Fibroblast of lung (primary cell): ENCODE measurements at regions not wholly inside any gene's neighbourhood (a gene's known extent, or its start where the extent isn't known, plus 50 kb on each side); places are given as distances from the start of the nearest gene placed in this dataset.

Experiments used
- DNase-seq, 2 donors: peaks; one replicate each; pipeline versions ENCODE4 v3.0.0 to v3.0.0-alpha.2; 2010; ENCODE audit warnings: low read depth in 2 of 2
- H2AFZ ChIP-seq: 2 replicates; pipeline ENCODE4 v1.5.1; 2012; ENCODE audit warnings: low read length, control low read depth, inconsistent platforms
- H3K27ac ChIP-seq: 2 replicates; pipeline ENCODE4 v1.5.1; 2011; ENCODE audit warnings: low read length, control low read depth; ENCODE audit not compliant: insufficient read depth
- H3K27me3 ChIP-seq: 2 replicates; pipeline ENCODE4 v1.5.1; 2011; ENCODE audit warnings: mild to moderate bottlenecking, low read length; ENCODE audit not compliant: control insufficient read depth, insufficient read depth
- H3K36me3 ChIP-seq: 2 replicates; pipeline ENCODE4 v1.5.1; 2011; ENCODE audit warnings: low read length; ENCODE audit not compliant: control insufficient read depth, insufficient read depth
- H3K4me1 ChIP-seq: 2 replicates; pipeline ENCODE4 v1.5.1; 2011; ENCODE audit warnings: low read length; ENCODE audit not compliant: control insufficient read depth, insufficient read depth; ENCODE audit errors: extremely low read depth
- H3K4me2 ChIP-seq: 2 replicates; pipeline ENCODE4 v1.5.1; 2011; ENCODE audit warnings: low read length, control low read depth; ENCODE audit not compliant: insufficient read depth; ENCODE audit errors: extremely low read depth
- H3K4me3 ChIP-seq, 4 experiments: fragments of 200-600 bp in 1 of 4; sonication (generic) in 1 of 4; replicated peaks in 1 of 4; 2 replicates each; pipeline ENCODE4 v1.5.1; 2011 to 2016; ENCODE audit warnings: low read length in 4 of 4, low read depth in 3 of 4, mild to moderate bottlenecking in 3 of 4, control low read depth in 2 of 4, inconsistent platforms in 1 of 4, mixed read lengths in 1 of 4; ENCODE audit not compliant: insufficient read depth in 1 of 4; ENCODE audit errors: control extremely low read depth in 1 of 4
- H3K79me2 ChIP-seq: 2 replicates; pipeline ENCODE4 v1.5.1; 2012; ENCODE audit warnings: mild to moderate bottlenecking, low read length, inconsistent platforms; ENCODE audit not compliant: control insufficient read depth, insufficient read depth
- H3K9ac ChIP-seq: 2 replicates; pipeline ENCODE4 v1.5.1; 2011; ENCODE audit warnings: mild to moderate bottlenecking, low read length, control low read depth; ENCODE audit not compliant: insufficient read depth
- H3K9me3 ChIP-seq: 2 replicates; pipeline ENCODE4 v1.5.1; 2012; ENCODE audit warnings: low read depth, low read length; ENCODE audit not compliant: control insufficient read depth, insufficient read depth
- H4K20me1 ChIP-seq: 2 replicates; pipeline ENCODE4 v1.5.1; 2011; ENCODE audit warnings: low read length; ENCODE audit not compliant: control insufficient read depth, insufficient read depth; ENCODE audit errors: extremely low read depth
- CTCF ChIP-seq, 2 donors: IDR thresholded peaks in 1 of 2; conservative IDR thresholded peaks in 1 of 2; 1 replicate in 1 of 2; 2 replicates in 1 of 2; pipeline ENCODE4 v1.5.1; 2011 to 2012; ENCODE audit warnings: low read length in 2 of 2, control low read depth in 1 of 2, inconsistent platforms in 1 of 2, low read depth in 1 of 2, mild to moderate bottlenecking in 1 of 2
- EZH2 ChIP-seq: IDR thresholded peaks from 2 replicates; pipeline ENCODE4 v1.5.1; 2012; ENCODE audit warnings: low read length, control low read depth, mild to moderate bottlenecking; ENCODE audit errors: missing control alignments

DNA sequence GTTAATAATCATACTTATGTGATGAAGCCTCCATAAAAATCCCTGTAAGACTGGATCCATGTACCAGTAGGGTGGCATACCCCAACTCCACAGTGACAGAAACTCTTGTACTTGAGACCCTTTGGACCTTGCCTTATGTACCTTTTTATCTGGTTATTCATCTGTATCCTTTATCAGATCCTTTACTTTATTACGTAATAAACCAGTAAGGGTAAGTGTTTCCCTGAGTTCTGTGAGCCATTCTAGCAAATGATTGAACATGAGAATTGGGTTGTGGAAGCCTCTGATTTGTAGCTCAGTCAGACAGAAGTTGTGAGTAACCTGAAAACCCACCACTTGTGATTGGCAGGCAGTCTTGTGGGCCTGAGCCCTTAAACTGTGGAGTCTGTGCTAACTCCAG, 229.7 kb downstream of the FOXA2 start:
- no peaks in the 10 kb centered on the region for H3K36me3 ChIP-seq
- no peaks in the 10 kb centered on the region for H3K79me2 ChIP-seq
- no peak overlapping the region for H3K27ac ChIP-seq
- H3K4me3 ChIP-seq: no peak overlapping the region
- no peaks in the 10 kb centered on the region for H4K20me1 ChIP-seq
- no peak overlapping the region for H3K9ac ChIP-seq
- no peak for TF ChIP-seq EZH2
- TF ChIP-seq CTCF (conservative IDR thresholded peaks at IDR 0.05 in 1 of 2, IDR thresholded peaks at IDR 0.05 in 1 of 2; ENCODE audit: low read depth in 1 of 2, low read length in 2 of 2): no peak
- H2AFZ ChIP-seq: no peak overlapping the region
- no peak overlapping the region for H3K4me2 ChIP-seq
- H3K9me3 ChIP-seq: no peaks in the 10 kb centered on the region
- no peaks in the 10 kb centered on the region for H3K4me1 ChIP-seq
- no peaks in the 10 kb centered on the region for H3K27me3 ChIP-seq
- no peak for DNase-seq

GRCh38 chr20:22353586-22353985, 230.8 kb downstream of the FOXA2 start:
- no peak overlapping the region for H3K4me3 ChIP-seq
- H3K36me3 ChIP-seq: no peaks in the 10 kb centered on the region
- no peak overlapping the region for H3K4me2 ChIP-seq
- TF ChIP-seq EZH2 (no peak), CTCF (conservative IDR thresholded peaks at IDR 0.05 in 1 of 2, IDR thresholded peaks at IDR 0.05 in 1 of 2; ENCODE audit: low read depth in 1 of 2, low read length in 2 of 2) (no peak)
- no peak for DNase-seq
- no peaks in the 10 kb centered on the region for H4K20me1 ChIP-seq
- no peaks in the 10 kb centered on the region for H3K9me3 ChIP-seq
- H2AFZ ChIP-seq: no peak overlapping the region
- H3K27me3 ChIP-seq: no peaks in the 10 kb centered on the region
- H3K79me2 ChIP-seq: no peaks in the 10 kb centered on the region
- no peak overlapping the region for H3K27ac ChIP-seq
- H3K4me1 ChIP-seq: no peaks in the 10 kb centered on the region
- no peak overlapping the region for H3K9ac ChIP-seq

DNA sequence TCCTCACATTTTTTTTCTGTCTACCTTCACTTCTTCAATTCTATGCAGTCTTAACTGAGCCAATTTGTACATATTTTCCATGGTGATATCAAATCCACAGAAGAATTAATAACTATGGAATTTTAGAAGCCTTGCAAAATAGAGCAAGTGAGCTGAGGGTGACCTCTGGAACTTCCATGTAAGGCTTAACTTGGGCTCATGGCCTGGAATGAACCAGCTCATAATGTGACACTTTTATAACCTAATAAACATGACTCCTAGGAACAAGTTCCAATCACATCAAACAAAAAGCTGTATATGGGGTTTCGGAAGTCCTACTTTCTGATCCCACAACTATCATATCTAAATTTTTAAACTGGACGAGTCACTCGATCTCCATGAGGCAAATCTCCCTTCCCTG, 232.4 kb downstream of the FOXA2 start:
- Histone ChIP-seq H3K4me1 (no peaks in the 10 kb centered on the region), H2AFZ (no peak overlapping the region), H3K36me3 (no peaks in the 10 kb centered on the region), H4K20me1 (no peaks in the 10 kb centered on the region), H3K9ac (no peak overlapping the region), H3K4me3 (no peak overlapping the region), H3K4me2 (no peak overlapping the region), H3K9me3 (no peaks in the 10 kb centered on the region), H3K27me3 (no peaks in the 10 kb centered on the region), H3K79me2 (no peaks in the 10 kb centered on the region), H3K27ac (no peak overlapping the region)
- TF ChIP-seq EZH2: no peak
- no peak for TF ChIP-seq CTCF (conservative IDR thresholded peaks at IDR 0.05 in 1 of 2, IDR thresholded peaks at IDR 0.05 in 1 of 2; ENCODE audit: low read depth in 1 of 2, low read length in 2 of 2)
- no peak for DNase-seq
